RWPE1 (cell line): ENCODE measurements at regions not wholly inside any gene's neighbourhood (a gene's known extent, or its start where the extent isn't known, plus 50 kb on each side); places are given as distances from the start of the nearest gene placed in this dataset.

Experiments
- CTCF ChIA-PET: fragments of 350-600 bp; sonication (Branson Sonifier 250); formaldehyde crosslinking; extraction: SDS; loops from one replicate; lab custom pipeline; 2021; lab: Yijun Ruan, JAX
- POLR2A ChIA-PET: fragments of 400-600 bp; formaldehyde crosslinking; extraction: SDS; loops from one replicate; lab custom pipeline; 2020; ENCODE audit warnings: antibody characterized with exemption; ENCODE audit not compliant: low non-redundant PET; lab: Yijun Ruan, JAX
- DNase-seq: peaks from one replicate; pipeline ENCODE4 v3.0.0; 2012; ENCODE audit warnings: low spot score
- H3K27ac ChIP-seq: fragments of 450-650 bp; 2 replicates; pipeline ENCODE4 v1.5.1; 2017
- TF ChIP-seq, protein P1 (sequence below): fragments of 450-650 bp; conservative IDR thresholded peaks from 2 replicates; pipeline ENCODE4 v1.5.1; 2017; ENCODE audit warnings: low read depth, mild to moderate bottlenecking

DNA sequence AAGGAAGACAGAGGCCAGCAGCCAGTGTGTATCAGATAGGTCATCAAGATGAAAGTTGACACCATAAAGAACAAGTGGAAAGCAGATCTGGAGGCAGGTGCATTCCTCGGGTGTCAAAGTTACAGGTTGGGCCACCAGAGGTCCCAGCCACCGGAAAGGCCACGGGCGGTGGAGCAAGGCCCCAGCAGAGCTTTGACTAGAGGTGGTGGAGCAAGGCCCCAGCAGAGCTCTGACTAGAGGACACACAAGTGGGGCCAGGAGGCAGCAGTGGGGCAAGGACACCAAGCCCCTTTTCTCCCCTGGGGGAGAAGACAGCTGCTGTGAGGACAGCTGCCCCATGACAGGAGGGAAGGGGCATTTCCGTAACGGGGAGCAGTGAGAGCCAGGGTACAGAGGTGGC, 115.1 kb downstream of the GYPC start:
- DNase-seq: no peak
- TF ChIP-seq, protein P1, sequence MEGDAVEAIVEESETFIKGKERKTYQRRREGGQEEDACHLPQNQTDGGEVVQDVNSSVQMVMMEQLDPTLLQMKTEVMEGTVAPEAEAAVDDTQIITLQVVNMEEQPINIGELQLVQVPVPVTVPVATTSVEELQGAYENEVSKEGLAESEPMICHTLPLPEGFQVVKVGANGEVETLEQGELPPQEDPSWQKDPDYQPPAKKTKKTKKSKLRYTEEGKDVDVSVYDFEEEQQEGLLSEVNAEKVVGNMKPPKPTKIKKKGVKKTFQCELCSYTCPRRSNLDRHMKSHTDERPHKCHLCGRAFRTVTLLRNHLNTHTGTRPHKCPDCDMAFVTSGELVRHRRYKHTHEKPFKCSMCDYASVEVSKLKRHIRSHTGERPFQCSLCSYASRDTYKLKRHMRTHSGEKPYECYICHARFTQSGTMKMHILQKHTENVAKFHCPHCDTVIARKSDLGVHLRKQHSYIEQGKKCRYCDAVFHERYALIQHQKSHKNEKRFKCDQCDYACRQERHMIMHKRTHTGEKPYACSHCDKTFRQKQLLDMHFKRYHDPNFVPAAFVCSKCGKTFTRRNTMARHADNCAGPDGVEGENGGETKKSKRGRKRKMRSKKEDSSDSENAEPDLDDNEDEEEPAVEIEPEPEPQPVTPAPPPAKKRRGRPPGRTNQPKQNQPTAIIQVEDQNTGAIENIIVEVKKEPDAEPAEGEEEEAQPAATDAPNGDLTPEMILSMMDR: no peak
- no peak overlapping the region for H3K27ac ChIP-seq
- CTCF ChIA-PET: interaction anchor here (1.3 kb wide), 1 partner anchor 64 kb away, joined by 3 read pairs; no protein-coding TSS in a partner anchor
- POLR2A ChIA-PET: no interaction called here

DNA sequence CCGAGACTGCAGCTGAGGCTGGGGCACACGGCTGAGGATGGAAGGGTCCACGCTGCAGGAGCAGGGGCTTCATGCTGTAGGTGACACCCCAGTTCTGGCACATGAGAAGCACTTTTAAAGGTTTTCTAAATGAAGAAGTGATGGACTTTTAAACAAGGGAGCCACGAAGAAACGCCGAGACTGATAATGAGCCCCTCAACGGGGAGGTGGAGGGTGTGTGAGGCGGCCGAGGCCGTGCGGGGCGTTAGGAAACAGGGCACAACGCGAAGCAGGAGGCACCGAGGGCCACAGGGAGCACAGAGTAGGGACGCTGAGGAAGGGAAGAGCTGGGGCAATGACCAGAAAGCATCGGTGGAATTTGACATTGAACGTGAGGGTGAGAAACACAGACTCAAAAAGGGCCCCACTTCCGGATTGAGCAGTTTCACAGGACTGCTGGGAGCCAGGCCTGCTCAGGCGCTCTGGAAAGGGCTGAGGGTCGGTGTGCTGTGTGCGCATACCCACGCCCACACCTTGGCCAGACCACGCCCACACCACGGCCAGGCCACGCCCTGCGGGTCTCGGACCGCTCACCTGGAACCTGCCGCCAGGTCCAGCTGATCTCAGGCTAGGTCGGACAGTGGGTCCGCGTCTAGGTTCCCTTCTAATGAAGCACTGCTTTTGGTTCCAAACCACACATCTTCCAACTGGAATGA, 115.7 kb downstream of the GYPC start:
- CTCF ChIA-PET: interaction anchor here (1.3 kb wide), 1 partner anchor 64 kb away, joined by 3 read pairs; no protein-coding TSS in a partner anchor
- no peak overlapping the region for H3K27ac ChIP-seq
- DNase-seq: no peak
- POLR2A ChIA-PET: no interaction called here
- TF ChIP-seq, protein P1: no peak

DNA sequence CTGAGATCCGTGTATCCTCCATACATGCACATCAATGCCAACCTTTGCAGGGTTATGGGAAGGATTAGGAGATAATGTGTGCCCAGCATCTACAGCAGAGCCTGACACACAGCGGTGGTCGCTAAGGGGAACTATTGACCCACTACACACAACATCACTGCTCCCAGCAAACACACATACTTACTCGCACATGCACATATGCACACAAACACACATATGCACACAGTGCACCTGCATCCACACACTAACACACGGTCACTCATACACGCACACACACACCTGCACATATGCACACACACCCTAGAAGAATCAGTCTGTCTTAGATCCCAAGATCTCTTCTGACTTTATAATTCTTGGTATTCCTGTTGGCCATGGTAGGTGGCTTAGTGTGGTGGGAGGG, 118.3 kb downstream of the GYPC start:
- CTCF ChIA-PET: interaction anchor here (0.6 kb wide), 1 partner anchor 30 kb away, joined by 3 read pairs; no protein-coding TSS in a partner anchor
- no peak overlapping the region for H3K27ac ChIP-seq
- TF ChIP-seq, protein P1: no peak
- POLR2A ChIA-PET: no interaction called here
- DNase-seq: no peak

DNA sequence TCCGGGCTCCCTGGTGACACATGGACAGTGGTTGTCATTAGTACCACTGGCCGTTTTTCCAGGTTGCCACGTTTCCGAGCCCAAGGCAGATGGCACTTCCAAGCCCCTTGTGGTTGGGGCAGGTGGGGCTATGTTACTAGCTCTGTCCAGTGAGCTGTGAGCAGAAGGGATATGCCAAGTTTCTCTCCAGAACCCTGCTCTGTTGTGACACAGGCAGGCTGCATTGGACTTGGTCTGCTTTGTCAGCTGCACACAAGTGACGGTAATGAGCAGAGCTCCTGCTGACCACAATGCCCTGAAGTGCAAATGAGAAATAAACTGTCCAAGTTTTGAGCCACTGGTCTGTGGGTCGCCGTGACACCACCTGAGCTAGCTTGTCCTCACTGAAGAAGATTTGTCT, 118.8 kb downstream of the GYPC start:
- POLR2A ChIA-PET: no interaction called here
- CTCF ChIA-PET: no interaction called here
- H3K27ac ChIP-seq: no peak overlapping the region
- no peak for DNase-seq
- TF ChIP-seq, protein P1: no peak

DNA sequence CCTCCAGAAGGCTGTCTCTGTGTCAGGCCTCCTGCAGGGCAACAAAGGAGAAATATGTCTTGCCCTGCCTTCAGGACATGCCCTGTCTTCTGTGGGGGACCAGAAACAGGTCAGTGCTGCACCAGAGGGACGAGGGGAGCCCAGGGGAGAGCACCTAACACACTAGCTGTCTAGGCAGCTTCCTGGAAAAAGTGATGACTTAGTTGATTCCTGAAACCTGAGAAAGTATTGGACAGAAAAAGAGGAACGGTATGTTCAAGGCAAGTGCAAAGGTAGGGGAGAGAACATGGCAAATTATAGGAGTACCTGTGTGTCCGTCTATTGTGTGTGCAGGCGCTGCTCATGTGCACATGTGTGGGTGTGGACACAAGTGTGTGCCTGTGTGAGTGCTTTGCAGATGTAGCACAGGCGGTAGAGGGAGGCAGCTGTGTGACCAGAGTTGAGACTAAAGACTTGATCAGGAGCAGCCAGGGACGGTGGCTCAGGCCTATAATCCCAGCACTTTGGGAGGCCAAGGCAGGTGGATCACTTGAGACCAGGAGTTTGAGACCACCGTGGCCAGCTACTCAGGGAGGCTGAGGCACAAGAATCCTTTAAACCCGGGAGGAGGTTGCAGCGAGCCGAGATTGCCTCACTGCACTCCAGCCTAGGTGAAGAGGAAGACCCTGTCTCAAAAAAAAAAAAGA, 119.5 kb downstream of the GYPC start:
- TF ChIP-seq, protein P1: no peak
- POLR2A ChIA-PET: no interaction called here
- DNase-seq: no peak
- no peak overlapping the region for H3K27ac ChIP-seq
- CTCF ChIA-PET: interaction anchor here (1.0 kb wide), 1 partner anchor 111 kb away, joined by 3 read pairs; no protein-coding TSS in a partner anchor

DNA sequence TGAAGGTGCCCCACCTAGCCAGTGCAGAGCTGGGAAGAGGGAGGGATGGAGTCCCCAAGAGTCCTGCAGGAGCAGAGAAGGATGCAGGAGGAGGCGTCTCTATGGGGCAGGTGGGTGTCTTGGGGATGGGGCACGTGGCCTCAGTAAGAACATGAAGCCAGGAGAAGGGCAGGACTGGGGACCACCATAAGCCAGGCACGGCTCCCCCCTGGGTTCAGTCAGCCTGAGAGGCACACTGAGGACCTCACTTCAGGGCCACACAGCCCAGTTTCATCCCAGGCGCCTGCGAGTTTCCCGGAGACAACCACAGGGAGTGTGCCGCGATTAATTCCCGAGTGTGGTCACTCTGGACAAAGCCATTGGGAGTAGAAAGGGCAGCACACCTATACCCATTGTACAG, 120.3 kb downstream of the GYPC start:
- ChIA-PET CTCF (interaction anchor here (0.6 to 1.4 kb wide), 4 partner anchors 18 to 585 kb away, joined by 4 to 8 read pairs (median 6); no protein-coding TSS in a partner anchor), POLR2A (no interaction called here)
- TF ChIP-seq, protein P1: no peak
- H3K27ac ChIP-seq: no peak overlapping the region
- no peak for DNase-seq
